ENCODE measurements at regions not wholly inside any gene's neighbourhood (a gene's known extent, or its start where the extent isn't known, plus 50 kb on each side); places are given as distances from the start of the nearest gene placed in this dataset.

GRCh38 chr18:78643981-78644380 lies 335.6 kb upstream of the SALL3 start:
- no peak for DNase-seq

- no peak for DNase-seq
Observed at GRCh38 chr18:78645216-78645615, 334.4 kb upstream of the SALL3 start.

GRCh38 chr18:78647018-78647417 lies 332.6 kb upstream of the SALL3 start:
- no peak for DNase-seq

- no peak for DNase-seq
Observed at GRCh38 chr18:78649421-78649820, 330.2 kb upstream of the SALL3 start.

GRCh38 chr18:78650926-78651325 lies 328.7 kb upstream of the SALL3 start:
- DNase-seq, result no peak

GRCh38 chr18:78652001-78652545 lies 327.5 kb upstream of the SALL3 start:
- DNase-seq, result no peak

- DNase-seq, result no peak
Observed at GRCh38 chr18:78655921-78656320, 323.7 kb upstream of the SALL3 start.

GRCh38 chr18:78656346-78656925 lies 323.2 kb upstream of the SALL3 start:
- no peak for DNase-seq

GRCh38 chr18:78658531-78658930 lies 321.1 kb upstream of the SALL3 start:
- DNase-seq, result no peak

GRCh38 chr18:78659057-78659456 lies 320.6 kb upstream of the SALL3 start:
- DNase-seq, result no peak

GRCh38 chr18:78659748-78660147 lies 319.9 kb upstream of the SALL3 start:
- DNase-seq, result peak; percentile 62

- DNase-seq, result no peak
Observed at GRCh38 chr18:78660311-78660710, 319.3 kb upstream of the SALL3 start.

- DNase-seq, result no peak
Observed at GRCh38 chr18:78661316-78661715, 318.3 kb upstream of the SALL3 start.

- DNase-seq, result no peak
Observed at GRCh38 chr18:78662879-78663278, 316.7 kb upstream of the SALL3 start.

GRCh38 chr18:78664048-78664447 lies 315.6 kb upstream of the SALL3 start:
- no peak for DNase-seq

GRCh38 chr18:78664848-78665247 lies 314.8 kb upstream of the SALL3 start:
- no peak for DNase-seq

- DNase-seq, result no peak
Observed at GRCh38 chr18:78665644-78666043, 314.0 kb upstream of the SALL3 start.

GRCh38 chr18:78666666-78667335 lies 312.8 kb upstream of the SALL3 start:
- no peak for DNase-seq

- DNase-seq, result no peak
Observed at GRCh38 chr18:78670778-78671391, 308.7 kb upstream of the SALL3 start.

GRCh38 chr18:78671551-78671950 lies 308.1 kb upstream of the SALL3 start:
- no peak for DNase-seq

- DNase-seq, result no peak
Observed at GRCh38 chr18:78672862-78673446, 306.7 kb upstream of the SALL3 start.

- no peak for DNase-seq
Observed at GRCh38 chr18:78673516-78674321, 305.9 kb upstream of the SALL3 start.

GRCh38 chr18:78675231-78675630 lies 304.4 kb upstream of the SALL3 start:
- DNase-seq, result no peak
